ENCODE measurements at regions not wholly inside any gene's neighbourhood (a gene's known extent, or its start where the extent isn't known, plus 50 kb on each side); places are given as distances from the start of the nearest gene placed in this dataset.

GRCh38 chr11:116240710-116241109 is 532.1 kb downstream of the BUD13 start:
- H3K4me3 ChIP-seq, result no peak overlapping the region
- TF ChIP-seq POLR2AphosphoS5 (IDR thresholded peaks at IDR 0.05; ENCODE audit: insufficient read depth in 1 of 2, low read depth in 1 of 2) (no peak), POLR2A (IDR thresholded peaks at IDR 0.05) (no peak)
- TF ChIP-seq, protein P1, sequence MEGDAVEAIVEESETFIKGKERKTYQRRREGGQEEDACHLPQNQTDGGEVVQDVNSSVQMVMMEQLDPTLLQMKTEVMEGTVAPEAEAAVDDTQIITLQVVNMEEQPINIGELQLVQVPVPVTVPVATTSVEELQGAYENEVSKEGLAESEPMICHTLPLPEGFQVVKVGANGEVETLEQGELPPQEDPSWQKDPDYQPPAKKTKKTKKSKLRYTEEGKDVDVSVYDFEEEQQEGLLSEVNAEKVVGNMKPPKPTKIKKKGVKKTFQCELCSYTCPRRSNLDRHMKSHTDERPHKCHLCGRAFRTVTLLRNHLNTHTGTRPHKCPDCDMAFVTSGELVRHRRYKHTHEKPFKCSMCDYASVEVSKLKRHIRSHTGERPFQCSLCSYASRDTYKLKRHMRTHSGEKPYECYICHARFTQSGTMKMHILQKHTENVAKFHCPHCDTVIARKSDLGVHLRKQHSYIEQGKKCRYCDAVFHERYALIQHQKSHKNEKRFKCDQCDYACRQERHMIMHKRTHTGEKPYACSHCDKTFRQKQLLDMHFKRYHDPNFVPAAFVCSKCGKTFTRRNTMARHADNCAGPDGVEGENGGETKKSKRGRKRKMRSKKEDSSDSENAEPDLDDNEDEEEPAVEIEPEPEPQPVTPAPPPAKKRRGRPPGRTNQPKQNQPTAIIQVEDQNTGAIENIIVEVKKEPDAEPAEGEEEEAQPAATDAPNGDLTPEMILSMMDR (IDR thresholded peaks at IDR 0.05), result no peak
- intact Hi-C loops (cut with DNase I), result no loop called here
- no peak for DNase-seq (ENCODE audit: extremely low spot score in 2 of 2)
- no peaks in the 10 kb centered on the region for H3K4me1 ChIP-seq
- H3K36me3 ChIP-seq, result no peaks in the 10 kb centered on the region
- H3K27ac ChIP-seq, result no peak overlapping the region
- no peaks in the 10 kb centered on the region for H3K9me3 ChIP-seq
- no peaks in the 10 kb centered on the region for H3K27me3 ChIP-seq

DNA sequence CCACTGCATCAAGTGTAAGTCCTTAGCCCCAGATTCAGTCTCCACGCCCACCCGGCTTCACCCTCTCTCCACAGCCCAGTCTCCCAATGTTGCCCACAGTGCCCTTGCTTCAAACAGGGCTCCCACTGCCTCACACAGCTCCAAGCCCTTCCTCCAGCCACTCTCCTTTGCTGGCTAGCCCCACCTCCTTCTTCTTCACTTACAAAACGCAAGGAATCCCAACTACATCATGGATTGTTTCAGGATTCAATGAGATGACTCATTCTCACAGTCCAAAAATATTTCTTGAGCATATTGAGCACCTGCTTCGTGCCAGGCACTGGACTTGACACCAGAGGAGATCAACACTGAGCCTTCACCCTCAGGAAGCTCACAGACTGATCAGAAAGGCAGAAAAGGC is 533.5 kb downstream of the BUD13 start:
- no peaks in the 10 kb centered on the region for H3K27me3 ChIP-seq
- no peak overlapping the region for H3K27ac ChIP-seq
- intact Hi-C loops (cut with DNase I), result no loop called here

GRCh38 chr11:116234989-116235568 is 537.7 kb downstream of the BUD13 start:
- TF ChIP-seq POLR2A (IDR thresholded peaks at IDR 0.05) (no peak), POLR2AphosphoS5 (IDR thresholded peaks at IDR 0.05; ENCODE audit: insufficient read depth in 1 of 2, low read depth in 1 of 2) (no peak)
- TF ChIP-seq, protein P1 (IDR thresholded peaks at IDR 0.05), result no peak
- no peak overlapping the region for H3K4me3 ChIP-seq
- no peaks in the 10 kb centered on the region for H3K36me3 ChIP-seq
- H3K4me1 ChIP-seq, result peaks cover 16% of the 10 kb centered on the region
- H3K27ac ChIP-seq, result no peak overlapping the region
- no peaks in the 10 kb centered on the region for H3K9me3 ChIP-seq
- intact Hi-C loops (cut with DNase I), result no loop called here
- H3K27me3 ChIP-seq, result no peaks in the 10 kb centered on the region
- no peak for DNase-seq (ENCODE audit: extremely low spot score in 2 of 2)

More for the DNA sequence above, 533.5 kb downstream of the BUD13 start:
- Histone ChIP-seq H3K4me3 (no peak overlapping the region), H3K36me3 (no peaks in the 10 kb centered on the region), H3K4me1 (no peaks in the 10 kb centered on the region), H3K9me3 (no peaks in the 10 kb centered on the region)
- DNase-seq (ENCODE audit: extremely low spot score in 2 of 2), result no peak
- TF ChIP-seq POLR2AphosphoS5 (IDR thresholded peaks at IDR 0.05; ENCODE audit: insufficient read depth in 1 of 2, low read depth in 1 of 2) (no peak), POLR2A (IDR thresholded peaks at IDR 0.05) (no peak)
- TF ChIP-seq, protein P1 (IDR thresholded peaks at IDR 0.05), result no peak

- intact Hi-C loops (cut with DNase I), result no loop called here
- H3K27ac ChIP-seq, result no peak overlapping the region
- no peak for DNase-seq (ENCODE audit: extremely low spot score in 2 of 2)
Observed at GRCh38 chr11:116233561-116233960, 539.2 kb downstream of the BUD13 start.

GRCh38 chr11:116232364-116232828 is 540.4 kb downstream of the BUD13 start:
- H3K4me3 ChIP-seq, result no peak overlapping the region
- H3K27me3 ChIP-seq, result no peaks in the 10 kb centered on the region
- H3K4me1 ChIP-seq, result peaks cover 16% of the 10 kb centered on the region
- TF ChIP-seq, protein P1 (IDR thresholded peaks at IDR 0.05), result no peak
- TF ChIP-seq POLR2A (IDR thresholded peaks at IDR 0.05) (no peak), POLR2AphosphoS5 (IDR thresholded peaks at IDR 0.05; ENCODE audit: insufficient read depth in 1 of 2, low read depth in 1 of 2) (peak in 1 of 2 donors; percentile 14)
- no peaks in the 10 kb centered on the region for H3K9me3 ChIP-seq
- no peak overlapping the region for H3K27ac ChIP-seq
- intact Hi-C loops (cut with DNase I), result no loop called here
- DNase-seq (ENCODE audit: extremely low spot score in 2 of 2), result no peak
- no peaks in the 10 kb centered on the region for H3K36me3 ChIP-seq

More at GRCh38 chr11:116233561-116233960, 539.2 kb downstream of the BUD13 start:
- TF ChIP-seq, protein P1 (IDR thresholded peaks at IDR 0.05), result no peak
- TF ChIP-seq POLR2AphosphoS5 (IDR thresholded peaks at IDR 0.05; ENCODE audit: insufficient read depth in 1 of 2, low read depth in 1 of 2), result no peak
- no peak for TF ChIP-seq POLR2A (IDR thresholded peaks at IDR 0.05)
- H3K4me3 ChIP-seq, result no peak overlapping the region
- no peaks in the 10 kb centered on the region for H3K9me3 ChIP-seq
- H3K36me3 ChIP-seq, result no peaks in the 10 kb centered on the region
- no peaks in the 10 kb centered on the region for H3K27me3 ChIP-seq
- peaks cover 16% of the 10 kb centered on the region for H3K4me1 ChIP-seq
